EH (cell line): ENCODE measurements at regions not wholly inside any gene's neighbourhood (a gene's known extent, or its start where the extent isn't known, plus 50 kb on each side); places are given as distances from the start of the nearest gene placed in this dataset.

Source experiments
- DNase-seq: peaks from one replicate; pipeline ENCODE4 v3.0.0-alpha.2; 2015; ENCODE audit warnings: low read depth

DNA sequence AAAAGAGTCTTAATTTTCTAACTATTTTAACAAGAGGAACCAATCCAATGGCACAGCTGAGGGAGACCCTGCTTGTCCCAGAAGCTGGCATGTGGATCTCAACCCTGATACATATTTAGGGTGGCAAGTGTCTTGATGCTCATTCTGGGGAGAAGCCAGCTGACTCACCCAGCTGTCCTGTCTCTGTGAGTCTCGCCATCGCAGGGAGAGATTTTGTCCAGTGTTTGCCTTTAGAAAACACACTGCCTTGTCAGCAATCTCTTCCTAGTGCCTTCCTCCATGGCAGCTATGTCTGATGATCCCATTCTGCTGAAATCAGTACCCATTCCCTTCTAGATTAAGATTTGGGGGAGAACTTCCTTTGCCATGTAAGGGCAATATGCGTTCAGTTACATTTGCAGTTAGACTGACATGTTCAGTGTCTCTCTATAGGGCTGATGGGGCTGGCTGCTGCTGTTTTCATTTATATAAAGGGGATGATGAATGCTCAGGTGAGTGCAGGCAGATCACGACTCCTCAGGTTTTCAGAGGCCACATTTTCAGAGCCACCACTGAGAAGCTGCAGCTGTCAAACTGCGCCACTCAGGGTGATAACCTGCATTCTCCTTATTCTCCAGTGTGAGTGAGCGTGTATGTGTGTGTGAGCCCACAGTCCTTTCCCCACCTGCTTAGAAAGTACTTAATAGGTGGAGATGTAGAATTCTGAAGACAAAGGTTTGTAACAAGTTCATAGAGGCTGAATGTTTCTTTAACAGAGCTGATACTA is 217.0 kb downstream of the GAS1 start:
- no peak for DNase-seq

DNA sequence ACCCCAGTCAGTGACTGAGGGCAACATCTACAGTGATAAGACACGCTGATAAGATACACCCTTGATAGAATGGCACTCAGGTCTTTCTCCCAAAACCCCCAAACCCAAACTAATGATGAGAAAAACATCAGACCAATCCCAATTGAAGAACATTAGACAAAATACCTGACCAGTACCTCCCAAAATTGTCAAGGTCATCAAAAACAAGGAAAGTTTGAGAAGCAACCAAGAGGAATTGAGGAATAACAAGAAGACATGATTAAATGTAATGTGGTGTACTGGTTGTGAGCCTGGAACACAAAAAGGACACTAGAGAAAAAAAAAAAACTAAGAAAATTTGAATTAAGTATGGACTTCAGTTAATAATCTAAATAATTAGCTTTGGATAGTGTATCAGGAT is 222.8 kb downstream of the GAS1 start:
- DNase-seq = no peak

DNA sequence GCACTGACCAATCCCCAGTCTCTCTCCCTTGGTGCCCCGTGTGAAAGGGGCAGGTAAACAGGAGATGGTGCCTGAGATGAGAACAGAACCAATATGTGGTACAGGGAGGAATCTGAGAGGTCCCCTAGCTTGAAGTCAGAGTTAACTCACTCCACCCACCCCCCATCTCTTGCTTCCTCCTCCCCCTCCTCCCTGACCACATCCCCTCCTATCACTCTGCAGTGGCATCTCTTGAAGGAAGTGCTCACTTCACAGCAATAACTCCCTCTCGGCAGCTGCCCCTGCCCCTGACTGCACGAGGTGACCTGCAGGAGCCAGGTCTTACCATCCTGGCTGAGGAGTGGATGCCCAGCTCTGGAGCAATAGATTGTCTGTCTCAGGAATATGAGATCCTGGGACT is 224.0 kb downstream of the GAS1 start:
- DNase-seq = no peak

DNA sequence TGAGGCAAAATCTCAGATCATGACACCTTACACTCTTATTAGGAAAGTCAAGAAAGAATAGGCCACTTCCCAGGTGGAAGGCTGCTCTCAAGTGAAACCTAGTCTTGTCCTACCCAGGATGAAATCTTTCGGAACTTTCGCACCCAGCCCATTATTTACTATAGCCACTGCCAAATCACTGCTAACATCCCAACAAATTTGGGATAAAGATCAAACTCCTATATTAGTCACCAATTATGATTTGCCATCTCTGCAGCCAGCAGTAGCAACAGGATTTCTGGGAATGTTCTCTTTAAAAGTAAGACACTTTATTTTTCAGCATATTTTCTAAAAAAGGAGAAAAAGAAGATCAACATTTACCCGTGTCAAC is 224.6 kb downstream of the GAS1 start:
- peak; percentile 40 for DNase-seq

DNA sequence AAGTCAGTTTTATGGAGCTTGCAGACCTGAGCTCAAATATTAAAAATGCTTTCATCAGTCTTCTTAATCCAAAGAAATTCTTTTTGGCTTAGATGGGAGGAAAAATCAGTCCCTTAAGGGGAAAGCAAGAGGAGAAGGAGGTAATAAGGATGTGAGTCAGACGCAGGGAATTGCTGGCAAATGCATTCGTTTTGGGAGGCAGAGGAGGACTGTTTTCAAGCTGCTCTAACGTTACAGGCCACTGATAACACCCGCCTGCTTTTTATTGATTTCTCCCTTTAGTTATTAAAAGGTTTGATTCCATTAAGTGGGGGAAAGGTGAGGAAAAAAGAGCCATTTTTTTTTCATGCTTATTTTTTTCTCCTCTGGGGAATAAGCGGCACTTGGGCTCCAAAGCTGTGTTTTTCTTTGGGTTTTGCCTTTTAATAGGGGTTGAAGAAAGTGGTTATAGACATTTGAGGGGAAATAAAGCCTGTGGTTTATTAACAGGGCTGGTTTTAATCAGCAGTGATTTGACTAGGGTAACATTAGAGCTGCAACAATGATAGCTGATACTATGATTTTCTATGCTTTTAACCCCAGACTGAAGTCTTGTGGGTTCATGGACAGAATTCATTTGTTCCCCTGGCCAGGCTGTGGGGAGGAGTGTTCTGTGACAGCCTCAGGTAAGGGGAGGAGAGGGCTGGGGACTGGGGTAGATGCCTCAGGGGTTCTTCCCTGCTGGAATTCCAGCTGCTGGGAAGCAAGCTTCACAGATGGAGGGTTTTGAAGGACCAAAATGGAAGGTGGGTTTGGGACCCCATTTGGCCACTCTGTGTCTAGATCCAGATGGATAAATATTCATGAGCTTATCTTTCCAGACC is 225.2 kb downstream of the GAS1 start:
- DNase-seq = peak; percentile 94

DNA sequence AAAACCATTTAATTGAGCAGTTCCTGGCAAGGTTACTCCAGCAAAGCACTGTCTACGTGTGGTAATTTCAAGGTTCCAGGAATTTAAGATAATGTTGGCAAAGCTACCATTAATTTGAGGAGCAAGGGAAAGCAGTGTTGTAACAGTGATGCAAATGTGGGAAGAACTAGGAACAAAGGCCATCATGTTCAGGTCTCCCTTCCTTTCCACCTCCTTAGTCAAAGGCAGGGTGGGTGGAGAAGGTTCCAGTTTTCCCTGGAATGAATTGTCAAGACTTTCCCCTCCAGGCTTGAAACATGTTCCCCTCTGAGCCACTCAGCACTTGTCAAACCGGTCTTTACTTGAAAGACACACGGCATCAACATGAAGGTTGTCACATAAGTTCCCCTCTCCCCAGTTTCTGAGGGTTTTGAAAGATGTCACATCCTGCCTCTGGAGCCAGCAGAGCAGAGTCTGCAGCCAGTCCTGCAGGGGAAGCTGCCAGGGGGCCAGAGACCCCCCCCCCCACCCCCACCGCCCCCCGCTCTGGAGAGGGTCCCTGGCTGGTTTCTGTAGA is 226.0 kb downstream of the GAS1 start:
- peak; percentile 38 for DNase-seq

DNA sequence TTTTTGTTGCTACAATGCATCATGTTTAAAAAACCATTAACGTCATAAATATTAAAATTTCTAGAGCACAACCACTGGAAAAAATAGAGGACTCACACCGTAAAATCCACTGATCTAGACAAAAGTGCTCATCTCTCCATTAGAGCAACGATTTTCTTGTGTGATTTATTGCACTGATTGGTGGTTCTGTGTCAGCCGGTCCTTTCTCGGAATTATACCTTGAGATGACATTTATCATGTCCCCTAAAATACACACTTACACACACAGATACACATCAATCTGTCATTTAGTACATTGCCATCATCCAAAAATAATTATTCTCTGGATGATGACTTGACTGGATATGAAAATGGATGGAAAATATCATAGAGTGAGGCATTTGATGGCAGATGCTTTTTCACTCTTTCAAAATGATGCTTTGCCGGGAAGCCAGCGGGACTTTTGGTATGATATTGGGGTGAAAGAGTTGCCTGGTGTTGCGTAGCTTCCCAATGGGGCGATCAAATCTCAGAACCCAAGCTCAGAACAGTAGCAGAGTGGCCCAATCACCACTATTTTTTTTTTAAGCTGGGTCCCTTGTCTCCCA is 226.6 kb downstream of the GAS1 start:
- DNase-seq = no peak

DNA sequence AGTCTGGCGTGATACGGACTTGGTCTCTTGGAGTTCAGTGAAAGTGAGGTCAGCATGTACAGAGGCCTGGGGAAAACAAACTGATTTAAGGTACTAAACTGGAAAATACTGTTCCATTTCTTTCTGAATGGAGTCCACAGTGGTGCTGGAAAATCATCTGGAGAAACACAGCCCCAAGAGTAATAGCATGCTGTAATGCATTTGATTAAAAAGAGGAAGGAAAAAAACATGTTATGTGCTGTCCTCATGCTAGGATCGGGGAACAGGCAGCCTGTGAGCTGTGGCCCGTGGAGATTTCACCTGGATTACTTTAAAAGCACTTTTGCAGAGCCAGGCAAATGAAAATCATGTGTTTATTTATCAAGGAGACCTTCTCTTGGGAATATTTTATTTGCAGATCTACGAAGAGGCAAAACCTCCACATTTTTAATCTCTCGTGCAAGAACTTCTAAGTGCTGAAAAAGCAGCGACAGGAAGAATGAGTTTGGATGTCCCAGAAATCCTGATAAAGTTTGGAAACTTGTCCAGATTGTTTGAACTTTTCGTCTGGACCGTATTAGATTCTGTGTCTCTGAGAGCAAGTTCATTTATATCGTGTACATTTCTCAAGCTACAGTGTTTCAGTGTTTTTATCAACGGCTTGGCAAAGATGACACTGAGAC is 228.8 kb downstream of the GAS1 start:
- DNase-seq = no peak

DNA sequence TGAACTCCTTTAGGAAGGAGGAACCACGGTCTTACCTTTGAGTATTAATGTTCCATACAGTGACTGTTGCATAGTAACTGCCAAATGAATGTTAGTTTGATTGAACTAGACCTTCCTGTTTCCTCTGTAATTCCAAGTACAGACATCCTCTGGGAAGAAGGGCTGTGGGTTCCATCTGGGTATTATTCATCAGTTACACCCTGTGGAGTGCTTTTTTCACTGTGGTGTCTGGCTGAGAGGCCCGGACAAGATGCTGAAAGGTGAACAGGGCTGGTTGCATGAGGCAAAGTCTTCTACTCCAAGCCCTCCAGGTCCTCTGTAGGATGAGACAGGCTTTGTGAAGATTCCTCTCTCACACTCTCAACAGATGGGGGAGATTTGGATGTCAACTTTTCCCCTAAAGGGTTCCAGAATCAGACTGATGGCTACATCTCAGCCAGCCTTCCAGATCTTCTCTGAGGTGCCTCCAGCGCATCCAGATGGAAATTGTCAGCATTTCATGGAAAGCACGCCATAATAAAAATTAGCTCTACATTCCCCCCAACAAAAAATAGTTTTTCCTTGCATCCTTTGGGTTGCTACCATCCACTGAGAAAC is 230.9 kb downstream of the GAS1 start:
- no peak for DNase-seq

DNA sequence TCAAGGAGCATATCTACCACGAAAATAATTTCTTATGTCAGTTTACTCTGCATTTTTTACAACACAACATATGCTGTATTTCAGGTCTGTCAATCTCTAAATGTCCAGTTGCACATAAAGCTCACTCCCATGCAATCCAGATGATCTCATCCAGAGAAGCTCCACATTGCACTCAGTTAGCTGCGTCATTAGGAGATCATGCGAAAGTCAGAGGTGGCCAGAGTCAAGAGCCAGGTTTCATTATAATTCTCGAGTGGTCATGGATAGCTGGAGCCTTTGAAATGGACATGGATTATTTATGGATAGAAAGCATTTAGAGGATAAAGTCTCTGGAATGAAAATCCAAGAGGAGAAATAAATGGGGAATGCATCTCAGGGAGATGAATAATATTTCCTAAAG is 232.3 kb downstream of the GAS1 start:
- peak; percentile 33 for DNase-seq

DNA sequence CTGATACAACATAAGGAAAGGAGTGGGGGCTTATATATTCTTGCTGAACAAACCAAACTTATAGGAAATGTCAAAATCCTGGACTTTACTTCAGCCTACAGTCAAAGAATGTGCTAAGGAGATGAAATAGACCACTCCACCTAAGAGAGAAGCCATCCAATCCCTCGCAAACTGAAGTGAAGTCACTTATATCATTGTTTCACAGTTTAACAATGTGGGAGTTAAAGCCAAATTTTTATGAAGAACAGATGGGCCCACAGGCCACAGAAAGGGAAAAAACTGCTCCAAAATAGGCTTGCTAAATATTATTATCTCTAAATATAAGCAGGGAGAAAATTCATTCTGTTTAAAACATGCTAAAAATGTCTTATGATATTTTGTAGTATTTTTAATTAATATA is 233.3 kb downstream of the GAS1 start:
- DNase-seq = peak; percentile 65

DNA sequence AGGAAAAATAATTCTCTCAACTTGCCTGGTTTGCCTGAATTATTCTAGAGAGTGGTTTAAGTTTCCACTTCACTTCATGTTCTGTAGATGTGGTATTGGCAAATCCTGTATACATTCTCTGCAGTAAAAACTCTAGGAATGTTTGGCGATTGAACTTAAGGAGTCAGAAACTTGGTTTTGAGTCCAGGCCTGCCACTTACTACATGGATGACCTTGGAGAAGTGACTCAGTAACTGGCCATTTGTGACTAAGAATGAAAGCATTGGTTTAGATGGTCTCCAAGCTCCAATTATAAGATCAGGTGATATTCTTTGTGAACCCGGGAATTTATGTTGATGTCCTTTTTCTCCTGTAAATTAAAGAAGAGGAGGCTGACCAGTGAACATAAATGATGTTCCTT is 233.8 kb downstream of the GAS1 start:
- peak; percentile 79 for DNase-seq

DNA sequence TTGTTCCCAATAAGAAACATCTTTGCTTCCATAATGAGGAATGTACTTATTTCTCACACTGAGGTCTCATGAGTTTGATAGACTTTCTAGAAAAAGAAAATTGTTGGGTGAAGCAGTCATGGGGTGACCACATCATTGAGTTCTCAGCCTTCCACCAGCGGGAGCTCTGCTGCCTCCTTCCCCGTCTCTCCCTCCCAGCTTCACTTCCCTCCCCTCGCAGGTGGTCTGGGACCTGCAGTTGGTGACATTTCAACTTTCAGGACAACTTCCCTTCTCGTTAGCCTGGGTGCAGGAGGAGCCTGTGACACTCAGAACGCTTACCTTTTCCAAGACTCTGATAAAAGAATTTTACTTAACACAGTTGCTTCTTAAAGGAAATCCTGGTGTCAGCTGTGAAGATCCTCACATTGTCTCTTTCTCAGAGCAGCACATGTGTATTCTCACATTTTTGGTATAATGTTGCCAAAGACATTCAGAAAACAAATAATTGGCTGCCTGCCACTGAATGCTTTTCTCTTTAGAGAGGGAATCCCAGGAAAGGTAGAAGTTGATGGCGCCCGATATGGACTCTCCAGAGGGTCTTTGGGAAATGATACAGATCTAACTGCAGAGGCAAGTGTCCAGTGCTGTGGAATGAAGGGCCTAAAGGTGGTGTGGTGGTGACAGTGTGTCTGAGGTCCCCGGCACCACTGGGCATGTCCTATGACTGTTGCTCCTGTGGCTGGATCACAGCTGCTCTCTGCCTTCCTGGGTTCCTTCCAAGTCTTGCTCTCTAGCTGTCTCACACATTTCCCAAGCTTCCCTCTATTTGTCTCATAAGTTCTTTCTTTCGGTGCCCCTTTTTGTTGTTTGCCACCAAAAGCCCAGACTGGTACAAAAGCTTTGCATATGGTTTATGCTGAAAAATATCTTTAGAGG is 238.1 kb downstream of the GAS1 start:
- no peak for DNase-seq

DNA sequence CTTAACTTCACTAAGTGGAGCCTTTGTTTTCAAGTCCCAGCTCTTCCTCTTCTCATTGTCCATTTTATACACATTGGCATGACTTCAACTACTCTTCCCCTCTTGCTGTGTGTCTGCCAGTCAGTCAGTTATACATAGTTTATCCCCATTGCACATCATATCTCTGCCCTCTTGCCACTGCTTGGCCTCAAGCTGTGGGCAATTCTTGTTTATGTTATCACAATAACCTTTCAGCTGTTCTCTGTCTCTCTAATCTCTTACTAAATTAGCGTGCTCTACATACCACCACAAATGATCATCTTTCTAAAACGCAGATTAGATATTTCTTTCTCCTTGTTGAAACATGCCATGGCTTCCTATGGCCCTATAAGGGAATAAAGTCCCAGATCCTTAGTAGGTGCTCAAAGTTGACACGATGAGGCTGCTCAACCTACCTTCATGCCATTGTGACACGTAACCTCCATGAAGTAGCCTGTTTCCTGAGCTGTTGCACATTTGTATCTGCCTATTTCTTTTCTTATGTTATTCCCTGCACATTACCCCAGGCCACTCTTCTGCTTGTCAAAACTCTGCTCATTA is 239.3 kb downstream of the GAS1 start:
- DNase-seq = no peak

DNA sequence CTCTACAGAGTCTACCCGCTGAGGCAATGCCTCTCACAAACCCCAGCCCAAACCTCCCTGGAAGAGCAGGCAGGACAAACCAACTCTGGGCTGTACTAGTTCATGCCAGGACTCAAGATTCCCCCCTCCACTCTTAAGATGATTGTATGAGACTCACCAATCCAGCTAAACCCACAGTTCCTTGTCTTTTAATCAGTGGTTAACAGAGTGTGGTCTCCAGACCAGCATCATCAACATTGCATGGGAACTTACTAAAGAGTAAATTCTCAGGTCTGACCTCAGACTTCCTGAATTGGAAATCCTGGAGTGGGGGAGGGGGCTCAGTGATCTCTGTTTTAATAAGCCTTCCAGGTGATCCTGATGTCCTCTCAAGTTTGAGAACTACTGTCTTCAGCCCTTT is 240.9 kb downstream of the GAS1 start:
- peak; percentile 31 for DNase-seq

DNA sequence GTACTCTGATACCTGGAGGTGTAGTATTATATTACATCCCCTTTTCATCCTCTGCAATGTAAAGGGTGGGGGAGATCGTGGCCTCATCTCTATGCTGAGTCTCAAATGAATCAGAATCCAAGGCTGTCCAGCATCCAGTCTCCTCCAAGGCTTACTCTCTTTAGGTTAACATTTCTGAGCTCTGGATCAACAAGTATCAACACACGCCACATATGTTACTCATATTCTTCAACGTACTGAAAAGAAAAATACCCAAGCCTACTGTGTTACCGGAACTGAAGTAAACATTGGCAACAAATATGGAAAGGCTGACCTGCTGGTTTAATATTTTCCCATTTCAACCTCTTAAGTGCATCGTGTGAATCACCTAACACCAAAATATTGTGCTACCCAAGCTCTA is 241.8 kb downstream of the GAS1 start:
- DNase-seq = peak; percentile 7

DNA sequence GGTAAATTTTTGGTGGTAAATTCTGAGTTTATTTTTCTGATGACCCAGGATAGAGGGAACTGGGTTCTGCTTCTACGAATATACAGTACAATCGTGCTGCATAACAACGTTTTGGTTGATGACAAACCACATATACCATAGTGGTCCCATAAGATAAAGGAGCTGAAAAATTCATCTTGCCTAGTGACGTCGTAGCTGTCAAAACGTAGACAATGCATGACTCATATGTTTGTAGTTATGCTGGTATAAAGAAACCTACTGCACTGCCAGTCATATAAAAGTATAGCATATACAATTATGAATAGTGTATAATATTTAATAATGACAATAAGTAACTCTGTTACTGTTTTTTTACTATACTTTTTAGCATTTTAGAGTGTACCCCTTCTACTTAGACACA is 244.0 kb downstream of the GAS1 start:
- no peak for DNase-seq

DNA sequence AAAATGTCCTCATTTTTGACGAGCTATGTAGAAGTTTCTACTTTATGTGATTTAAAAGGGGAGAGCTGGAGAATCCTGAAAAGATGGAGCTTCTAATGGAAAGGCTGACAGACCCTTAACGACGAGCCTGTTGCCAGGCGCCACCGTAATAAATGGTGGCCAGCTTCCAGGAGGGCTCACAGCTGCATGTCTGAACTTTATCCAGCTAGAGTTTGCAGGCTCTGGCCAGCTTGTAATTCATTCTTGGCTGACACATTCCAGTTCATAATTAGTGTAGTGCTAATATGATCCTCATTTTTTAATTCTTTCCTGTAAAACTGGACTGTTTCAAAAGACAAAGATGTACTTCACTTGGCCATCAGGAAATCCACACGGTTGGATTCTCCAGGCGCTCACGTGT is 246.7 kb downstream of the GAS1 start:
- DNase-seq = peak; percentile 23

DNA sequence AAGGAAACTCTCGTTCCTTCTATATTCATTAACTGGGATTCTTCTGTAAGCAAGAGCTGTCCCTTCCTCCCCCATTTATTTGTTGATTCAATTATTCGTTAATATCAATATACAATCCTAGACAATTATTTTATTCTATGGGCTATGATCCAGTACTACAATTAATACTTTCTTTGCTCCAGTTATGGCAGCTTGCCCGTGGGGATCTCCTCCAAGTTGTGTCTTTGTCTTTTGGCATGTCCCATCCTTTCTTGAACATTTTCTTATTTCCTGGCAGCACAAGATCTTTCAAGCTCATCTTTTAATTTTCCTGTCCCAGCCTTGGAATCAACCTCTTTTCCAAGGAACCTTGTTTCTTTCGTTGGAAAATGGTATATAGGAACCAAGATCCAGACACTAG is 249.3 kb downstream of the GAS1 start:
- DNase-seq = no peak

DNA sequence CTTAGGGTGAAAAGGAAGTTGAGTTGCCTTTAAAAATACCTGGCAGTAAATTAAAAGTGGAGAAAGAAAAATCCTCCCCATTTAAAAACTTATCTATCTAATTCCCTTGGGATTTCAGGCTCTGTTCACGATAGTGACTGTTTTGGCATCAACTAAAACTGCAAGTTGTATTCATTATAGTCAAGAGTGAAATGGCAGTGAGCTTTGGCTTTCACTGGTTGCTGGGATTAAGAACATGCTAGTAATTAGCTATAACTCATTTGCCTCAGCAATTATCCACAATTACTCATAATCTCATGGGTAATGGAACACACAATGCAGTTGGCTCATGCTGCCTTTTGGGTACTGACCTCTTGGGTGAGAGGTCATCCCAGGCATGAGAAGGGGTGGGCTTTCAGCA is 250.1 kb downstream of the GAS1 start:
- DNase-seq = no peak
